ENCODE measurements at regions not wholly inside any gene's neighbourhood (a gene's known extent, or its start where the extent isn't known, plus 50 kb on each side); places are given as distances from the start of the nearest gene placed in this dataset.
"Not testable (repeated sequence)": the region's sequence is repeated elsewhere in the genome, so short reads cannot be mapped to it uniquely, and the experiment has no call there.

DNA sequence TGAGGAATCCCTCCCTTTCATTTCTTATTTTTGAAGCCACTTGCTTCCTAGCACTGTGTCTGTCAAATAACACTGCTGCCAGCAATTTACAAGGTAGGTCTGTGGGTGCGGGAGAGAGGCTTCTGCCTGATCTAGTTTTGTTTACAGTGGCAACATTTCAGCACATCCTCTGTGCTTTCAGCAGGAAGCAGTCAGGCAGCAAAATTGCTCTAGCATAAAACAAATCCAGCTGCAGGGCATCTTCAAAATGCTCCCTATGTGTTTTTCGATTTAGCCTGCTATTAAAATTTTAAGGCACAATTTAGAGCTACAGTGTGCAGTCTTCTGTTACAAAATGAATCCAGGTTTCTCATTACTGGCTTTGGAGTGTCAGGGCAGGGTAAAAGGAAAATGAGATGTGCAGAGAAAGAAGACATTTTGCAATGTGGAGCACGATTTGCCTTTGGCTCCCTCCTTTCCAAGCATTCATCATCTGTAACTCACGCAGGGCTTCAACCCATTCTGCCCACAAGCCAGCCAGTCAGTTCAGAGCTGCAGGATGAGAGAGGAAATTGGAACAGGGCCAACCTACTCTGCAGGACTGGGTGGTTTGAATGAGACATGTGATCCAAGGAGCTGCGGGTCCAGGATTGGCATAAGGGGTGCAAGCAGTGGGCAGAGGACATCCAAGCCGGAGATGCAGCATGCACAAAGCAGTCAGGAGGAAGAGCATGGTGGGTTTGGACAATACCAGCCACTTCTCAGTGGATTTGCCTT lies 143.4 kb upstream of the APC start:
- TF ChIP-seq, protein P1, sequence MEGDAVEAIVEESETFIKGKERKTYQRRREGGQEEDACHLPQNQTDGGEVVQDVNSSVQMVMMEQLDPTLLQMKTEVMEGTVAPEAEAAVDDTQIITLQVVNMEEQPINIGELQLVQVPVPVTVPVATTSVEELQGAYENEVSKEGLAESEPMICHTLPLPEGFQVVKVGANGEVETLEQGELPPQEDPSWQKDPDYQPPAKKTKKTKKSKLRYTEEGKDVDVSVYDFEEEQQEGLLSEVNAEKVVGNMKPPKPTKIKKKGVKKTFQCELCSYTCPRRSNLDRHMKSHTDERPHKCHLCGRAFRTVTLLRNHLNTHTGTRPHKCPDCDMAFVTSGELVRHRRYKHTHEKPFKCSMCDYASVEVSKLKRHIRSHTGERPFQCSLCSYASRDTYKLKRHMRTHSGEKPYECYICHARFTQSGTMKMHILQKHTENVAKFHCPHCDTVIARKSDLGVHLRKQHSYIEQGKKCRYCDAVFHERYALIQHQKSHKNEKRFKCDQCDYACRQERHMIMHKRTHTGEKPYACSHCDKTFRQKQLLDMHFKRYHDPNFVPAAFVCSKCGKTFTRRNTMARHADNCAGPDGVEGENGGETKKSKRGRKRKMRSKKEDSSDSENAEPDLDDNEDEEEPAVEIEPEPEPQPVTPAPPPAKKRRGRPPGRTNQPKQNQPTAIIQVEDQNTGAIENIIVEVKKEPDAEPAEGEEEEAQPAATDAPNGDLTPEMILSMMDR (conservative IDR thresholded peaks at IDR 0.05; ENCODE audit: low read depth): no peak
- POLR2A ChIA-PET (ENCODE audit: low non-redundant PET): no interaction called here
- CTCF ChIA-PET: interaction anchor here (1.0 kb wide), 1 partner anchor 34 kb away, joined by 3 read pairs; no protein-coding TSS in a partner anchor
- H3K27ac ChIP-seq: no peak overlapping the region
- DNase-seq (ENCODE audit: low spot score): no peak

DNA sequence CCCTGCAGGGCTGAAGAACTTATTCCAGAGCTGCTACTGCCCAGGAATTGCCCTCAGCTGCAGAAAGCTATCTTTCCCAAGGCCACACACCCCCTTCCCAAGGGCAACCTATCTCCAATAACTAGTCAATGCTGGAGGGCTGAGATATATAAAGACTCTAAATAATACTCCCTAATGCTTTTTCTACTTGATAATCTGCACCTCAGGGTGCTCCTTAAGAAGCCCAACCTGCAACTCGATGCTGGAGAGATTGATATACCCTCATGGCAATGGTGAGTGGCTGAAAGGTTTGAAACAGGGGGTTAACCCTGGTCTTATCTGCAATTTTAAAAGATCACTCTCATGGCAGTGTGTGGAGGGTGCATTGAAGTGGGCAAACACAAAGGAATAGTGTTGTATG lies 142.7 kb upstream of the APC start:
- H3K27ac ChIP-seq: no peak overlapping the region
- ChIA-PET CTCF (interaction anchor here (0.6 to 1.0 kb wide), 3 partner anchors 34 to 1248 kb away, joined by 3 read pairs; no protein-coding TSS in a partner anchor), POLR2A (ENCODE audit: low non-redundant PET) (no interaction called here)
- TF ChIP-seq, protein P1 (conservative IDR thresholded peaks at IDR 0.05; ENCODE audit: low read depth): no peak
- DNase-seq (ENCODE audit: low spot score): no peak

DNA sequence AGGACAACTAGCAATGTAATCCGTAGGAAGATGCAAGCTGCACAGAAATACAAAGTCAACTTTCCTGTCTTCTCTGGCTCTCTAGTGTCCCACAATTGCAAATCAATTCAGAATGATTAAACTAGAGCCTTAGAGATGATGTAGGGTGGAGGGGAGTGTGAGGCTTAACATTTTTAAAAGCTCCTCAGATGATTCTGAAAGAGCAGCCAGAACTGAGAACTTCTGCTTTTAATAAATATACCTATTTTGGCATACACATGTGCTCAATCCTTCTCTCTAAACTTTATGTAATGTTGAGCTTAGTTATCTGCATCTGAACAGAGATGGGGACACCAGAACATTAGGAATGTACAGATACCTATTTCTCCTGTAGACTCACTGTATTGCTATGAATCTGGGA lies 139.9 kb upstream of the APC start:
- POLR2A ChIA-PET (ENCODE audit: low non-redundant PET): no interaction called here
- no peak for DNase-seq (ENCODE audit: low spot score)
- H3K27ac ChIP-seq: no peak overlapping the region
- TF ChIP-seq, protein P1 (conservative IDR thresholded peaks at IDR 0.05; ENCODE audit: low read depth): no peak
- CTCF ChIA-PET: interaction anchor here (0.6 kb wide), 1 partner anchor 1066 kb away, joined by 3 read pairs; no protein-coding TSS in a partner anchor

DNA sequence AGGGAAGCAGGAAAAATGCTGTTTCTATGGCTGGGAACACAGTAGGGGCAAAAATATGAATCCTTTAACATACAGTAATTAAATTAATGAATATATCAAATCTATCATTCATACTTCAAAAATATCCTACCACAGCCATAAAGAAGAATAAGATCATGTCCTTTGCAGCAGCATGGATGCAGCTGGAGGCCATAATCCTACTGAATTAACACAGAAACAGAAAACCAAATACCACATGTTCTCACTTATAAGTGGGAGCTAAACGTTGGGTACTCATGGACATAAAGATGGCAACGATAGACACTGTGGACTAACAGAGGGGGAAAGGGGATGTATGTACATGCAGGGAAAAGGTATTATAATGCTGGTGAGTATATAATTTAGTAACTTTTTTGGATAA lies 137.2 kb upstream of the APC start:
- H3K27ac ChIP-seq; DNase-seq (ENCODE audit: low spot score); POLR2A ChIA-PET (ENCODE audit: low non-redundant PET): not testable (repeated sequence)
- CTCF ChIA-PET: interaction anchor here (0.6 kb wide), 1 partner anchor 108 kb away, joined by 3 read pairs; no protein-coding TSS in a partner anchor

DNA sequence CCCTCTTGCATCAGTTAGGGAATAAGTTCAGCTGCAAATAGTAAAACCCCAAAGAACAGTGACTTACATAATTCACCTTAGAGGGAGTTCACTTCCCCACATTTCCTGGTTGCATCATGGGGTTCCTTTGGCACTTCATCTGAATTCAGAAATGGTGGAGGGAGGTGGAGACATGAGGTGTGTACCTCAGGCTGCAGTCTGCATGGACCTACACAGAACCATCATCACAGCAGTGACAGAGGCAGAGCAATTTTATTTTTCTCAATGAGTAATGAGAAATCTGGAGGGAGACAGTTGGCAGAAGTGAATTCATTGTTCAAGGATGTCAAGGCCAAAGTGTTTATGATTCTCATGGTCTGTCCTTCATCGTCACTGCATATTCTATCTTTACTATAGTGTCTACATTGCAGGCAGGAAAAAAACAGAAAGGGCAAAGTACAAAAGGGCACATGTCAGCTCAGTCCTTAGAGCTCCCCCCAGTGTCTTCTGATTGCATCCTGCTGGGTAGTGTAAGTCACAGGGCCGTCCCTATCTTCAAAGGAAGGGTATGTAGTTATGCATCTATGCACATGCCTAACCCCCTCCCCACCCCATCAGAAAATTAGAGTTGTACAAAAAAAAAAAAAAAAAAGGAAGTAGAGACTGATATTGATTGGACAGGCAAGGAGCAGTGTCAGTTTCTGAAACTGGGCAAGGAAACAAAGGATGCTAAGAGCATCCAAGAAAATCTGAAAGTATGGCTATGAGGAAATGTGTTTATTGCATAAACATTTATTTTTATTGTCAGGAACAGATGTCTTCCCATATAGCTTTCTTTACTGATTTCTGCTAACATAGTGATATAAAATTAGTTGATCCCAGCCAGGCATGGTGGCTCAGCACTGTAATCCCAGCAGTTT lies 132.7 kb upstream of the APC start:
- DNase-seq (ENCODE audit: low spot score): no peak
- ChIA-PET CTCF (interaction anchor here (0.6 kb wide), 2 partner anchors 11 to 28 kb away, joined by 3 read pairs; no protein-coding TSS in a partner anchor), POLR2A (ENCODE audit: low non-redundant PET) (no interaction called here)
- H3K27ac ChIP-seq: no peak overlapping the region
- TF ChIP-seq, protein P1 (conservative IDR thresholded peaks at IDR 0.05; ENCODE audit: low read depth): no peak

DNA sequence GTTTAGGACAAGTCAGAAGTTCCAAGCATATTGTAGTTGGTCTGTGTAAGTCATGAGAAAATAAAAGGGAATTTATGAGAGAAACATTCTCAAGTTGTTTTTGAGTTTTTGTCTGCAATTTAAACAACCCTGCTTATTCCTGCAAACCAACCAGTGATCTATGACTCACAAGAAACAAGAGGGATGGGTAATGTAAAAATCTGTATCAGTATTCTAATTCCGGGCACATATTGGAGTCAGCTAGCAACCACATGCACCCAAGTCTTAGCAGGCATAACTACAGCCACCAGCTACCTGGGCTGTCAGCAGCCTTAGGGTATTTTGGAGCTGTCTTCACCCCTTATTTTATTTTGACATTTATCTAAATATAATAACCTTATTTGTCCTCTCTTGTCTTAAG lies 128.7 kb upstream of the APC start:
- no peak for DNase-seq (ENCODE audit: low spot score)
- H3K27ac ChIP-seq: no peak overlapping the region
- POLR2A ChIA-PET (ENCODE audit: low non-redundant PET): no interaction called here
- TF ChIP-seq, protein P1 (conservative IDR thresholded peaks at IDR 0.05; ENCODE audit: low read depth): no peak
- CTCF ChIA-PET: interaction anchor here (1.5 kb wide), 1 partner anchor 239 kb away, joined by 4 read pairs; no protein-coding TSS in a partner anchor

Data from RWPE1 (cell line).